ENCODE measurements at regions not wholly inside any gene's neighbourhood (a gene's known extent, or its start where the extent isn't known, plus 50 kb on each side); places are given as distances from the start of the nearest gene placed in this dataset.

DNA sequence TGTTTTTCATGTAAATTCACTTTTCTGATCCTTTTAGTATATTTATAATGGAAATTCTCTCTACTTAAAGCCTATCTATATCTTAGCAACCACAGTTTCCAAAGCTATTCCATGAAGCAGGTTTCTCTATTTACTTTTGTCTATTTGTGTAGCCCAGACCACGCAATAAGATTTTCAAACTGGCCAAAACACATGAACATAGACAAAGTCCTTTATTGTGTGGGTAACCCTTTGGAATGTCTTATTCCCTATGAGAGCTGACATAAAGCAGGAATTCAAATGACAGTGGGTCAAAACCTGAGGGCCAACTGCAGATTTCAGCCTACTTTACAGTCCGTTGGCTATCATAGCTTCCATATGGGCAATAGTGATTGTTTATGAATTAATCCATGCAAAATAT, 252.6 kb downstream of the LTN1 start:
- in situ Hi-C loops (cut with HindIII; ENCODE audit: low pct_ligation_motif_present, low sequenced_read_pairs) = no loop called here
- no peak for TF ChIP-seq CTCF (IDR thresholded peaks at IDR 0.05; ENCODE audit: low read depth, low read length, missing control alignments)

GRCh38 chr21:28738882-28739281, 253.8 kb downstream of the LTN1 start:
- no peak overlapping the region for H3K4me3 ChIP-seq (ENCODE audit: low read depth, low read length)
- TF ChIP-seq CTCF (IDR thresholded peaks at IDR 0.05; ENCODE audit: low read depth, low read length, missing control alignments) = no peak
- no peak for DNase-seq
- in situ Hi-C loops (cut with HindIII; ENCODE audit: low pct_ligation_motif_present, low sequenced_read_pairs) = no loop called here
- H3K36me3 ChIP-seq (replicated peaks) = no peaks in the 10 kb centered on the region
- no peaks in the 10 kb centered on the region for H3K27me3 ChIP-seq (replicated peaks)
- H3K27ac ChIP-seq = no peak overlapping the region

More for the DNA sequence above, 252.6 kb downstream of the LTN1 start:
- Histone ChIP-seq H3K36me3 (replicated peaks) (no peaks in the 10 kb centered on the region), H3K27ac (no peak overlapping the region), H3K27me3 (replicated peaks) (no peaks in the 10 kb centered on the region), H3K4me3 (ENCODE audit: low read depth, low read length) (no peak overlapping the region)
- no peak for DNase-seq

GRCh38 chr21:28738420-28738704, 254.3 kb downstream of the LTN1 start:
- in situ Hi-C loops (cut with HindIII; ENCODE audit: low pct_ligation_motif_present, low sequenced_read_pairs) = no loop called here
- TF ChIP-seq CTCF (IDR thresholded peaks at IDR 0.05; ENCODE audit: low read depth, low read length, missing control alignments) = no peak
- Histone ChIP-seq H3K27ac (no peak overlapping the region), H3K36me3 (replicated peaks) (no peaks in the 10 kb centered on the region), H3K27me3 (replicated peaks) (no peaks in the 10 kb centered on the region), H3K4me3 (ENCODE audit: low read depth, low read length) (no peak overlapping the region)
- no peak for DNase-seq

GRCh38 chr21:28737674-28738419, 254.8 kb downstream of the LTN1 start:
- in situ Hi-C loops (cut with HindIII; ENCODE audit: low pct_ligation_motif_present, low sequenced_read_pairs) = no loop called here
- no peak for TF ChIP-seq CTCF (IDR thresholded peaks at IDR 0.05; ENCODE audit: low read depth, low read length, missing control alignments)
- no peaks in the 10 kb centered on the region for H3K27me3 ChIP-seq (replicated peaks)
- H3K4me3 ChIP-seq (ENCODE audit: low read depth, low read length) = no peak overlapping the region
- DNase-seq = peak; percentile 29
- H3K27ac ChIP-seq = no peak overlapping the region
- no peaks in the 10 kb centered on the region for H3K36me3 ChIP-seq (replicated peaks)

DNA sequence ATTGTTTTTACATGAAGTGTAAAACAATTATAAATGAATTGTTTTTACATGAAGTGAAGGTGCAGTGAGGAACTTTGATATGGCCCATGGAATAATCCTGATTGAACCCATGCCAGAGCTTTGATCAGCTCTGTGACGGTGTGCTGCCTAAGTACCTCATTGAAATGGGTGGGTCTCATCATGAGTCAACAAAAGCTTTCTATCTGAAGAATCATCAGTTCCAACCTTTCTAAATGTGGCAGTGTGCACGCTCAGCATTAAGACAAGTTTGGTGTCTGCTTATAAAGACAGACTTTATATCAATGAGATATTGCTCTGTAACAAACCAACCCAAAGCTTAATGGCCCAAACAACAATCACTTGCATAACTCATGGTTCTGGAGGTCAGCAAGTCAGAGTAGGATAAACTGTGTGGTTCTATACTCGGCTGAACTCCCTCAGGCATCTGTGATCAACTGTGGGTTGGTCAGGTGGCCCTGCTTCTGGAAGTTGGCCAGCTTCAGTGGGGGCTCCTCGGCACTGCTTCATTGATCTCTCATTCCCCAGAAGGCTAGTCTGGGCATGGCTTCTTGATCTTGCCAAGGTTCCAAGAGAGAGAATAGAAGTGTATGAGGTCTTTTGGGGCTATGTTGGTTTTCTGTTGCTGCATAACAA, 258.0 kb downstream of the LTN1 start:
- no peak for DNase-seq
- Histone ChIP-seq H3K27ac (no peak overlapping the region), H3K27me3 (replicated peaks) (no peaks in the 10 kb centered on the region), H3K36me3 (replicated peaks) (no peaks in the 10 kb centered on the region), H3K4me3 (ENCODE audit: low read depth, low read length) (no peak overlapping the region)
- no peak for TF ChIP-seq CTCF (IDR thresholded peaks at IDR 0.05; ENCODE audit: low read depth, low read length, missing control alignments)
- in situ Hi-C loops (cut with HindIII; ENCODE audit: low pct_ligation_motif_present, low sequenced_read_pairs) = no loop called here

Data from brain microvascular endothelial cell (primary cell).